Activated CD4-positive, alpha-beta memory T cell treated with anti-CD3 and anti-CD28 coated beads, Interleukin-2, amount 10 ng/mL, durations not matched to agents 7 days and 5 days (primary cell): ENCODE measurements at regions not wholly inside any gene's neighbourhood (a gene's known extent, or its start where the extent isn't known, plus 50 kb on each side); places are given as distances from the start of the nearest gene placed in this dataset.
"Not testable (repeated sequence)": the region's sequence is repeated elsewhere in the genome, so short reads cannot be mapped to it uniquely, and the experiment has no call there.

ENCODE experiments used
- CTCF ChIA-PET: fragments of 350-600 bp; sonication (Branson Sonifier 250); formaldehyde crosslinking; loops from one replicate; lab custom pipeline; 2021; ENCODE audit warnings: antibody characterized with exemption, inconsistent platforms; lab: Charles Lee
- POLR2A ChIA-PET: fragments of 350-600 bp; sonication (Branson Sonifier 250); formaldehyde crosslinking; loops from one replicate; lab custom pipeline; 2021; ENCODE audit warnings: antibody characterized with exemption; lab: Charles Lee
- DNase-seq: peaks from one replicate; pipeline ENCODE4 v3.0.0-alpha.2; 2020
- H3K27ac Mint-ChIP-seq: one replicate; pipeline ENCODE4 v1.8.0; 2021; ENCODE audit warnings: mild to moderate bottlenecking, mixed read lengths
- H3K27me3 Mint-ChIP-seq: one replicate; pipeline ENCODE4 v1.8.0; 2021; ENCODE audit warnings: mixed read lengths
- H3K36me3 Mint-ChIP-seq: one replicate; pipeline ENCODE4 v1.8.0; 2021; ENCODE audit warnings: low read depth, mixed read lengths
- H3K4me1 Mint-ChIP-seq: one replicate; pipeline ENCODE4 v1.8.0; 2021; ENCODE audit warnings: mixed read lengths
- H3K4me3 Mint-ChIP-seq: one replicate; pipeline ENCODE4 v1.8.0; 2021; ENCODE audit warnings: mild to moderate bottlenecking, mixed read lengths
- H3K9me3 Mint-ChIP-seq: one replicate; pipeline ENCODE4 v1.8.0; 2021; ENCODE audit warnings: mixed read lengths

- H3K4me3 Mint-ChIP-seq, POLR2A ChIA-PET, H3K27me3 Mint-ChIP-seq, H3K4me1 Mint-ChIP-seq, DNase-seq, H3K27ac Mint-ChIP-seq, H3K9me3 Mint-ChIP-seq, CTCF ChIA-PET, H3K36me3 Mint-ChIP-seq: not testable (repeated sequence)
Observed at GRCh38 chr21:9874136-9874535, 647.2 kb upstream of the TPTE start.

GRCh38 chr21:9881430-9881829, 640.0 kb upstream of the TPTE start:
- POLR2A ChIA-PET, CTCF ChIA-PET, H3K4me3 Mint-ChIP-seq, H3K27ac Mint-ChIP-seq, H3K4me1 Mint-ChIP-seq, H3K36me3 Mint-ChIP-seq, H3K27me3 Mint-ChIP-seq, DNase-seq: not testable (repeated sequence)
- H3K9me3 Mint-ChIP-seq: peaks cover 26% of the 10 kb centered on the region

GRCh38 chr21:9883047-9883446, 638.3 kb upstream of the TPTE start:
- H3K27me3 Mint-ChIP-seq, H3K27ac Mint-ChIP-seq, POLR2A ChIA-PET, H3K4me3 Mint-ChIP-seq, H3K4me1 Mint-ChIP-seq, CTCF ChIA-PET, H3K36me3 Mint-ChIP-seq, DNase-seq: not testable (repeated sequence)
- H3K9me3 Mint-ChIP-seq: peaks cover 26% of the 10 kb centered on the region

- H3K36me3 Mint-ChIP-seq, POLR2A ChIA-PET, H3K4me3 Mint-ChIP-seq, H3K4me1 Mint-ChIP-seq, CTCF ChIA-PET, H3K27ac Mint-ChIP-seq, DNase-seq, H3K27me3 Mint-ChIP-seq: not testable (repeated sequence)
- peaks cover 27% of the 10 kb centered on the region for H3K9me3 Mint-ChIP-seq
Observed at GRCh38 chr21:9883571-9884282, 637.7 kb upstream of the TPTE start.

GRCh38 chr21:9888500-9888899, 632.9 kb upstream of the TPTE start:
- POLR2A ChIA-PET, H3K27me3 Mint-ChIP-seq, H3K27ac Mint-ChIP-seq, DNase-seq, H3K36me3 Mint-ChIP-seq, H3K4me1 Mint-ChIP-seq, CTCF ChIA-PET, H3K4me3 Mint-ChIP-seq: not testable (repeated sequence)
- H3K9me3 Mint-ChIP-seq: peaks cover 19% of the 10 kb centered on the region

- CTCF ChIA-PET, H3K9me3 Mint-ChIP-seq, H3K4me3 Mint-ChIP-seq, H3K27me3 Mint-ChIP-seq, H3K27ac Mint-ChIP-seq, POLR2A ChIA-PET, DNase-seq, H3K4me1 Mint-ChIP-seq, H3K36me3 Mint-ChIP-seq: not testable (repeated sequence)
Observed at GRCh38 chr21:9903579-9903978, 617.8 kb upstream of the TPTE start.

- H3K27me3 Mint-ChIP-seq, DNase-seq, H3K4me3 Mint-ChIP-seq, POLR2A ChIA-PET, H3K36me3 Mint-ChIP-seq, H3K27ac Mint-ChIP-seq, H3K4me1 Mint-ChIP-seq, CTCF ChIA-PET: not testable (repeated sequence)
- peaks cover 12% of the 10 kb centered on the region for H3K9me3 Mint-ChIP-seq
Observed at GRCh38 chr21:9914135-9914534, 607.2 kb upstream of the TPTE start.

- CTCF ChIA-PET, H3K36me3 Mint-ChIP-seq: not testable (repeated sequence)
Observed at GRCh38 chr21:9919446-9919845, 601.9 kb upstream of the TPTE start.

GRCh38 chr21:9943639-9944038, 577.7 kb upstream of the TPTE start:
- H3K4me1 Mint-ChIP-seq, DNase-seq, H3K27me3 Mint-ChIP-seq, H3K4me3 Mint-ChIP-seq, H3K36me3 Mint-ChIP-seq, CTCF ChIA-PET, H3K27ac Mint-ChIP-seq, POLR2A ChIA-PET: not testable (repeated sequence)
- H3K9me3 Mint-ChIP-seq: peaks cover 29% of the 10 kb centered on the region

More at GRCh38 chr21:9919446-9919845, 601.9 kb upstream of the TPTE start:
- H3K4me1 Mint-ChIP-seq, H3K9me3 Mint-ChIP-seq, H3K27me3 Mint-ChIP-seq, H3K27ac Mint-ChIP-seq, POLR2A ChIA-PET, DNase-seq, H3K4me3 Mint-ChIP-seq: not testable (repeated sequence)

- POLR2A ChIA-PET: not testable (repeated sequence)
Observed at GRCh38 chr21:9946057-9946456, 575.3 kb upstream of the TPTE start.

GRCh38 chr21:9949510-9950289, 571.7 kb upstream of the TPTE start:
- H3K4me1 Mint-ChIP-seq, DNase-seq, H3K27me3 Mint-ChIP-seq, POLR2A ChIA-PET, CTCF ChIA-PET, H3K4me3 Mint-ChIP-seq, H3K27ac Mint-ChIP-seq, H3K36me3 Mint-ChIP-seq: not testable (repeated sequence)
- H3K9me3 Mint-ChIP-seq: peaks cover 17% of the 10 kb centered on the region

More at GRCh38 chr21:9946057-9946456, 575.3 kb upstream of the TPTE start:
- CTCF ChIA-PET, H3K4me1 Mint-ChIP-seq, H3K27me3 Mint-ChIP-seq, H3K27ac Mint-ChIP-seq, H3K36me3 Mint-ChIP-seq, H3K4me3 Mint-ChIP-seq, DNase-seq: not testable (repeated sequence)
- peaks cover 33% of the 10 kb centered on the region for H3K9me3 Mint-ChIP-seq

GRCh38 chr21:9950363-9950762, 571.0 kb upstream of the TPTE start:
- DNase-seq, H3K4me3 Mint-ChIP-seq, H3K4me1 Mint-ChIP-seq, H3K36me3 Mint-ChIP-seq, H3K27me3 Mint-ChIP-seq, POLR2A ChIA-PET, H3K27ac Mint-ChIP-seq, CTCF ChIA-PET: not testable (repeated sequence)
- peaks cover 16% of the 10 kb centered on the region for H3K9me3 Mint-ChIP-seq

GRCh38 chr21:9958791-9959190, 562.6 kb upstream of the TPTE start:
- H3K9me3 Mint-ChIP-seq, H3K27ac Mint-ChIP-seq, H3K4me1 Mint-ChIP-seq, H3K36me3 Mint-ChIP-seq, CTCF ChIA-PET, H3K27me3 Mint-ChIP-seq, H3K4me3 Mint-ChIP-seq, DNase-seq, POLR2A ChIA-PET: not testable (repeated sequence)
